HL-60 (cell line): ENCODE measurements at regions not wholly inside any gene's neighbourhood (a gene's known extent, or its start where the extent isn't known, plus 50 kb on each side); places are given as distances from the start of the nearest gene placed in this dataset.

Experiments used
- CTCF ChIP-seq: IDR thresholded peaks from one replicate; pipeline ENCODE4 v1.5.1; 2011; ENCODE audit warnings: low read length, control low read depth, inconsistent platforms; ENCODE audit not compliant: insufficient read depth
- POLR2AphosphoS5 ChIP-seq: IDR thresholded peaks from 2 replicates; pipeline ENCODE4 v1.6.1; 2012; ENCODE audit warnings: low read depth
- REST ChIP-seq: IDR thresholded peaks from 2 replicates; pipeline ENCODE4 v1.6.1; 2012; ENCODE audit warnings: low read depth; ENCODE audit not compliant: insufficient replicate concordance

GRCh38 chr9:107954312-107954711 lies 464.7 kb upstream of the KLF4 start:
- TF ChIP-seq CTCF (no peak), POLR2AphosphoS5 (no peak), REST (no peak)
